HG03520 (cell line): ENCODE measurements at regions not wholly inside any gene's neighbourhood (a gene's known extent, or its start where the extent isn't known, plus 50 kb on each side); places are given as distances from the start of the nearest gene placed in this dataset.
A peak's percentile ranks its signal among the peaks of the same experiment; 100 is the strongest.

Experiments used
- ATAC-seq: cut with Tn5 transposase; IDR thresholded peaks from one replicate; pipeline ENCODE4 v1.9.1; 2021; ENCODE audit warnings: mild to moderate bottlenecking, moderate library complexity; ENCODE audit not compliant: unreplicated experiment

DNA sequence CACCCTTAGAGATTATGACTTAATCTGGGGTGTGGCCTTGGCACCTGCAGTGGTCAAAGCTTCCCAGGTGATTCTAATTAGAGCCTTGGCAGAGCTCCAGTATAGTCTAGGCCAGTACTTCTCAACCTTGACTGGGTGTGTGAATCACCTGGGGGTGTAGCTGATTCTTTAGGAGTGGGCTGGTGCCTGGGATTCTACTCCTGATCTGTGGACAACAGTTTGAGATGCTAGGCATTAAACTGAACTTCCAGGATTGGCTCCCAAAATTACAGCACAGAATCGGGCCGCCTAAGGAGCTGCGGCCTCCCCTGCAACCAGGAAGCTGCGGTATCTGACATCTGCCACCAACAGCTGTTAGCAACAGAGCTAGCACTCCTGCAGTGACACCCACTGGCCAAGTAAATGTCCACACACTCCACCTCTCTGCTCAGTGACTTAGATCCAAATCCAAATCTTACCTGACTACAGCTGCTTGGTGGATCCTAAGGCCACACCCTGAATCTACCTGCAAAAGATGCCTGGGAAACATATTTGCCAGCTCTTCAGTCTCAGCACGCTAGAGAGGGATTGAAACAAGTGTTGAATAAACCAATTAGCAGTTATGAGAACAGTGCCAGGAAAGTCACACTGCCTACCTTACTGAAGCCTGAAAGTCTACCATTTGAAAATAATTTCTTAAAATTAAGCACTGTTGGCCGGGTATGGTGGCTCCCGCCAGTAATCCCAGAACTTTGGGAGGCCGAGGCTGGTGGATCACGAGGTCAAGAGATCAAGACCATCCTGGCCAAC lies 126.7 kb downstream of the UNC5CL start:
- peak; percentile 75 for ATAC-seq

DNA sequence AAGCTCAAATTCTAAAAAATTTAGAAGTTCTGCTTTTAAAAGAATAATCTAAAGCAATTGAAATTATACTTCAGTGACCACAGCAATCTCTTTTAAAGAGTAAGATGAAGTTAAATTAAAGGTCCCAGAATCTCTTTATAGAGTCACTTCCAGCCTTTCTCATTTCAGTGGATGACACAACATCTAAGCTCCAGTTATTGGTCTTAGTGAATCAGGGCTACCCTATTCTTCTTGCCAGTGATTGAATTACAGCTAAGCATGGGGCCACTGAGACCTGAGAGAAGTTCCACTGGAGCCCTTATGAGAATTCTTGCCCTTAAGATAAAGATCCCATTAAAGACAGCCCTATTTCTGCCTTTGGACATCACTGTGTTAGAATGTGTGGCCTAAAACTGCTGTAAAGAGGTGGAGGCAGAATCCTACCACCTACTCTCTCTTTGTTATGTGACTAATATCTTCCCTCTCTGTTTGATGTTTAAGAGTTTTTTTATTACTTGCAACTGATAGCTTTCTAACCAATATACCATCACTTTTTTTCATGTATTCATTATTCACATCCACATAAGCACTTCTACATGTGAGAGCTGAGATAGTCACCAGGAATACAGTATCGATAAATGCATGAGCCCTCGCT lies 128.6 kb downstream of the UNC5CL start:
- no peak for ATAC-seq

DNA sequence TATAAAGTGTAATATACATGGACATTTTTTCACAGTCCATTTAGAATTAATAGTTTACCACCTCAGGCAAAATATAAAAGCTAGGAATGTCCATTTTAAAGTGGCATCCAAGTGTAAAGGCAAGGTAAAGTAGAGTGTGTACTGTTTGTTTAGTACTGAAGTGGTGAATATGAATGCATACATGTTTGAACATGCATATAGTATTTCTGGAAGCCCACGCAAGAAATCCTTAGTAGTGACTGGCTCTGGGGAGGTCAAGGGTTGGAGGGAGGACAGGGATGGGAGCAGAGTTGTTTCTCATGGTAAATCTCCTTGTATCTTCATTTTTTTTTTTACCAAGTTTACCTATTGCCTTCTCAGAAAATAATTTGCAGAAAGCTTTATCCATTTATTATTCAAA lies 129.2 kb downstream of the UNC5CL start:
- no peak for ATAC-seq

DNA sequence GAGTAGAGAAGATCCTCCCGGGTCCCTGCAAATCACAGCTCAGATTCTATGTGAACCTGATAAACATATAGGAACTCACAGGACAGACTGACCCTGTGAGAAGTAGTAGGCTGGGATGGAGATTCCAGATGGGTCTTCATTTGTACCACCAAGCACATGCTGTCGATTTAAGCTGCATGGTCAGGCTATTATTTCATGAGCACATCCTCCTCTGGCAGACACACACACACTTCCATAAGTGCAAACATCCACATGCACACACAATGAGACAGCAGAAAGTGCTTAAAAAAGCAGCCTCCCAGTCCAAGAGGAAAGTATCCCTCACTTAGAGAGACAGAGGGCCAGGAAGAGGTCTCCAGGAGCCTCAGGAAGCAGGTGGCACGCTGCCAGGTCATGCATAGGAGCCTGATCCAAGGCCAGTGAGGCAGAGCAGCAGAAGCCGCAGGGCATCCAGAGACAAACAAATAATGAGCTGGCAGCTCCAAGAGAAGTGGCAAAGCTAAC lies 131.8 kb downstream of the UNC5CL start:
- no peak for ATAC-seq

DNA sequence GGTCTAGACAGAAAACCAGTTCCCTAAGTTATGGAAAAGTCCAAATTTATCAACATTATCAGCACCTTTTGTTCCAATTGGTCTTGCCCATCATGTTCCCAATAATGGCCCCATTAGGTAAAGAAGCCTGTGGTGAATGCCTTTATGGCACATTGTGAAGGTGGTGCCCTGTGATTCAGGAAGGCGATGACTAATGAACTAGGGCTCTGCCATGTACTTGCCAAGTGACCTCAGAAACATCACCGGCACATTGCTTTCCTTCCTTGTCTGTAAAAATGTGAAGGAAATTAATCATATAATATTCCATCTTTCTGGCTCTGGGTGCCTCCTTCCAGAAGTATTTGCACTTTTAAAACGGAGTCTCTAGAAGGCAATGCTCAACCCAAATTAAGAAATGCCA lies 132.3 kb downstream of the UNC5CL start:
- ATAC-seq, result no peak

DNA sequence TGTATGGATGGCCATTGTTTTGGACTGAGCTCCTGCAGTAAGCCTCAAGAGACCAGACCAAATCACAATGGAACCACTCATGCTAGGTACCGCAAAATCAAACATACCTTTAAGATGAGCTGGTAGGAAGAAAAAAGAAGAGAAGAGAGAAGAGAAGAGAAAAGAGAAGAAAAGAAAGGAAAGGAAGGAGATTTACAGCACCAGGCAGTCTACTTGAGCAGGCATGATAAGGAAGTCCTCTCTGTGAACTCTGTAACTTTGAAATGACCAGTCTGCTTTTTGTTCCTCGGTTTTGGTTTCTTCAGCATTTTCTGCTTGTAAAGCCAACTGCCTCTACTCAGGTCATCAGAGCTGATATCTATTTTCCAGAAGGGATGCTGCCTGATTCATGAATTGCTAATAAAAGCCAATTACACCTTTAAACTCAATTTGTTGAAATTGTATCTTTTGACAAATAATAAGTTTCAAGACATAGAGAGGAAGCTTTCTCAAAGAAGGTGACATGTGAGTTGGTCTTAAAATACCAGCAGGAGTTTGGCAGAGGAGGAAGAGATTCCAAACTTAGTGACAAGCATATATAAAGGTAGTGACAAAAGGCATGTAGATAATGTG lies 134.3 kb downstream of the UNC5CL start:
- no peak for ATAC-seq

DNA sequence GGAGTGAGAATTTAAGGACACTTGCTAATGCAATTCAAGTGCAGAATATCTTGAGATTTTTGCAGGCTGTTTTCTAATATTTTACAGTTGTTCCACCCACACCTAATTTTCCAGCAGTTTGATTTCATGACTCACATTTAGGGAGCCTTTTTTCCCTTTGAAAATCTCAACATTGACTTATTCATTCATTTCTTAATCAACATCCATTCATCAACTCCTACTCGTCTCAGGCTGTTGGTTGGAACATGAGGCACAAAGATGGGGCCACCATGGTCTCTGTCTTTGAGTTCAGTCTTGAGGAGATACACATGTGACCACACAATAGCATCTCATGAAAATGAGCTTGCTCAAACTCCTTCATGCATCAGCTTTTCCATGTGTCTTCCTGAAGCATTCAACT lies 135.6 kb downstream of the UNC5CL start:
- no peak for ATAC-seq

DNA sequence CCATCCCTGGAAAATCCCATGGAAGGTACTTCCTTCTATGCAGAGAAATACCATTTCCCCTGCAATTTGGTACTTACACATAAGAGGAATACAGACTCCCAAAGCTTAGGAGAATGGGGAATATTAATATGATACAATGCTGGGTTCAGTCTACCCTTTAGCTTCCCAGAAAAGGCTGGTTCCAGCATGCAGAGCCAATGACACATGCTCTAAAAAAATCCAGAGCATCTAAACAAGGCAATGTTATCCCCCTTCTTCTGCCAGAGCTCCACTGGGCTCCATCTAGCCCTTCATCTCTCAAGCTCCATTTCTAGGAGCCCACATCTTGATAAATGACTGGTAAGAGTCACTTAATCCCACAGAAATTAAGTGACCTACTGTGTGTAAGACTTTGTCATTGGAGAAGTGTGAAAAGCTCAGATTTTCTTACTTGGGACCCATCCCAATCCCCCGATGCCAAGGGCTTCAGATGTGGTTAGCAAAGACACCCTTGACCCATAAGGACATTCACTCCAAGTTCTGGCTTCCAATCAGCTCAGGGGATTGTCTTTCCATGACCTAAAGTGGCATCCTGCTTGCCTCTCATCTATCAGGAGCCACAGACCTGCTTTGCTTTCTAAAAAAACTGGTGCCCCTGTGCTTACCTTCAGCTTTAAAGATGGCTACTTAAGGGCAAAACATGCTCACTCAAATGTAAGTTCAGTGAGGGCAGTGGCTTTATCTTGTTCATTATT lies 137.5 kb downstream of the UNC5CL start:
- no peak for ATAC-seq

DNA sequence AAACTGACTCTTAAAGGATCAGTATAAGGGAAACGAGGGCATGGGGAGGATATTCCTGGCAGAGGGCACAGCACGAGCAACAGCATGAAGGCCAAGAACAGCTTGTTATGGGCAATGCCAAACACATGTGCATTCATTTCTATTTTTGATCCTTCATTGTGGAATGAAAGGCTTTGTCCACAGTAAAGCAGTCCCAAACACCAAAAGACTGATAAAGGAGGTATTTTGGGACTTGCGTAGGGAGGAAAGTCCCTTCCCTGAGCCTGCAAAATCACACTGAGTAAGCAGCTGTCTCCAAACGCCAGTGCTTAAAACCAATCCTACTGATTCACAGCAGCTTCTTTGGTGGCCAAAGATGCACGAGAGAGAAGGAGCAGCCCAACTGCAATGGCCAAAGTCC lies 138.2 kb downstream of the UNC5CL start:
- ATAC-seq, result no peak

DNA sequence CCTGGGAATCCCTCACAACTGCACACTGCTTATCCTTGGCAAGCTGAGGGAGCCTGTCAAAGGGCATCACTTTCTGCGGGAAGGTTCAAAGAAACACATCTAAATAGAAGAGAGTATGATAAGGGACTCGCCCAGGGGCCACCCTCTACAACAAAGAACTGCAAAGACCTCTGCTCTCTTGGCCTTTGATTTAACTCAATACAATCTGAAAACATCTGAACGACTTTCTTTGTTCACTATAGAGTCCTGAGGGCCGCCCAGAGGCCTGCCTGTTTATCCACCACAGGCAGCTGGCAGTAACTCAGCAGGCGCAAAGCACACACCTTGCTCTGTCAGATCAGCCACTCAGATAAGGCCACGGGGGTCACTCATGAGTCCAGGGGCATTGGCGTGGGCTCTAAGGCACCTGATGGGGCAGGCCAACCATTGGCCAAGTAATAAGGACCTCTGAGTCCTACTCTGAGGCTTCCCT lies 139.3 kb downstream of the UNC5CL start:
- ATAC-seq, result no peak

DNA sequence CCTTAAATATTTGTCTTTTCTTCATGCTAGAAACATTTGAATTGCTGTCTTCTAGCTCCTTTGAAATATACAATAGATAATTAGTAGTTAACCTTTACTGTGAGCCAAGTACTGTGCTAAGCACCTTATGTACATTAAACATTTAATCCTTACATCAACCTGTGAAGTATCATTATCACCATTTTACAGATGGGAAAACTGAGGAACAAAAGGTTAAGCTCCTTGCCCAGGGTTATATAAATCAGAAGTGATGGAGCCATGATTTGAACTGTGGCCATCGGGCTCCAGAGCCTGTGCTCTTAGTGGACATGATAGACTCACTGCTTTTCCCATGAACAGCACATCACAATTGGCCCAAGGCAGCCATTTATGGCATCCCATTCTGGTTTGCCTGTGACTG lies 140.9 kb downstream of the UNC5CL start:
- no peak for ATAC-seq

DNA sequence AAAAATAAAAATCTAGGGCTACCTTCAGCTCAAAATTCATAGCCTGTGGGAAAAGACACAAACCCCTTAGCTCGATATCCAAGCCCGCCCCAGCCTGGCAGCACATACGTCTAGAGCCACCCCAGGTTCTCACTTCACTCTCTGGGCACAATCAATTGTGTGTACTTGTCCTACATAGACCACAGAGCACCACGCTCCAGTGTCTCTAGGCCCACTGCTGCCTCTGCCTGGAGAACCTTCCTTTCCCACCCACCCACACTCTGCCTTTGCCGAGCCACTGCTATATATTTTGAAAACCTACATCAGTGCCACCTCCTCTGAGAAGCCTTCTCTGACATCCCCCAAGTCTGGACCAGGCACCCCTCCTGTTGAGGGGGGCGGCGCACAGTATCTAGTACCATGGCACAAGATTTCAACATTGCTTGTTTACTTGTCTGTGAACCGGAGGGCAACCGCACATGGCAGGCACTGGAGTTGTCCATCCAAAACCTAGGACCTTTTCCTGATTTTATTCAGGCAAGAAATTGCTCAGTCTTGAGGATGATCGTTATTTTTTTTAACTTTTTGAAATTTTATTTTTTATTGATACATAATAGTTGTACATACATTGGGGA lies 141.5 kb downstream of the UNC5CL start:
- ATAC-seq, result no peak

DNA sequence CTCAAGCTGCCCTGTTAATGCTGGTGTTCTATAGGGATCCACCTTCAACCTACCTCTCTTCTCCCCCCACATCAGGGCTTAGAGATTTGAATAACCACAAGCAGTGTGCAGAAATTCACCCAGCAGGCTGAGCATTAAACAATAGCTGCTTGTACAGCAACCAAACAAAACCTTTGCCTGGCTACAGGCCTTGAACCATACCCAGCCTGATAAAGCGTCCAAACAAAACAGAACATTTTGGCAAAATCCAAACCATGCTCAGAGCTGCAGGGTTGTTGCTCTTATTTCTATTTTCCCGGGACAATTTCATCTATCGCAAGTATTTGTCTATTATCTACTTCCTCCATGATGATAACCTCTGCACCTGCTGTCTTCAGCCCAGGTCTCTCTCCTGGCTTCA lies 142.3 kb downstream of the UNC5CL start:
- no peak for ATAC-seq

DNA sequence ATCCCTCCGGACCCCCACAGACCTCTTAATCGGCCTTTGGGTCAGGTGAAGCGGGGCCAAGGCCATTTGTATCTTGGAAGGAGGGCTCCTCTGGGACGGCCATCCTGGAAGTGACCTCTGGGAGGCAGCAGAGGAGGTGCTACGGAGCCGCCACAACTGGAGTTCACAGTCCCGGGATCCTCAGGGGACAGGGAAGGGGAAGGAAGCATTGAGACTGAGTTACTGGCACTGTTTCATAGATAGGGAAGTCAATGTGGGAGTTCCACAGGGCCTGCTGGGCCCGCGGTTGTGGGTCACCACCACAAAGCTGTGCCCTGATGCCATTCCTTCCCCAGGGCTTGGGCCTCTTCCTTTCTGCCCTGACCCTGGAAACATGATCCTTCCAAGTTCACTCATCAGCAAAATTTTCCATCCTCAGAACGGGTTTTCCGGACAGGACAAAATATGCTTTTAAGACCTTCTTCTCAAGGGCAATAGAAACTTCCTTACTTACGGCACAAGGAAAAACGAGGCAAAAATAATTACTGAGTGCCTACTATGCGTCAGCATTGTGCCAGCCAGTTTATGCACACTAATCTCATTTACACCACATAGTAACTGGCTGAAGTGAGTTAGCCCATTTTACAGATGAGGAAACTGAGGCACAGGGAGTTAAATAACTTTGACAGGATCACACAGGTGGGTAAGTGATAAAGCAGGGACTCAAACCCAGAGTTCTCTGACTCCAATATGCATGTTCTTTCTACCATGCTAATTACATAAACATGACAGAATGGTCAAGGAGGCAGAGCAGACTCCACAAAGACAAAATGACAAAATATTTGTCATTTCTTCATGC lies 143.8 kb downstream of the UNC5CL start:
- no peak for ATAC-seq

DNA sequence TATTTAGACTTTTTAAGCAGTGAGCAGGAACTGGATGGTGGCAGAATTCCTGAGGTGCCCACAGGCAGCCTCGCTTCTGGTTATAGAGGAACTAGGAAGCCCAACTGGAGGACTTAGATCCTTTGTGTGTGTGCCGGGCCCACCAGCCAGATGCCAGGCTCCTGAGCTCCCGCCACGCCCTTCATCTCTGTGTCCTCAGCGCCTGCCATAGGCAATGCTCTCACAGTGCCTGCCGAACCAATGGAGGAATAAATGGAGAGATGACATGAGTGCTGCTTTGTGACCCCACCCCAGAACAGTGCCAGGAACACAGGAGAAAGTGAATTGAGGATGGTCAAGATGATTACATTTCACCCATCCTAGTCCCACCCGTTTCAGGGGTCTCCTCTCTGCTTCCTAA lies 146.0 kb downstream of the UNC5CL start:
- no peak for ATAC-seq

DNA sequence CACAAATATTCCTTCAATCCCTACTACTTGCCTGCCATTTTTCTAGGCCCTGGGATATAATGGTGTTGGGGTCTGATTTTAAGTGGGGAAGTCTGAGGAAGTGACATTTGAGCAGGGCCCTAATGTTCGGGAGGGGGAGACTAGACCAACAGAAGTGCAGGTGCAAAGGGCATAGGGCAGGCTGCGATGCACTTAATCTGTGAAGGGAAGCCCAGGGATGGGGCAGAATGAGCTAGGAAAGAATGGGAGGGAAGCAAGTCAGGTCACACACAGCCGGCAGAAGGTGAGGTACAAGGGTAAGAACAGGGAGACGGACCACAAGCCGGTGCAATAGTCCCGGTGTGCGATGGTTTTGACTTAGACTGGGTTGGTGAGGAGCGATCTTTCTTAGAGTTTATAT lies 146.8 kb downstream of the UNC5CL start:
- ATAC-seq, result no peak

DNA sequence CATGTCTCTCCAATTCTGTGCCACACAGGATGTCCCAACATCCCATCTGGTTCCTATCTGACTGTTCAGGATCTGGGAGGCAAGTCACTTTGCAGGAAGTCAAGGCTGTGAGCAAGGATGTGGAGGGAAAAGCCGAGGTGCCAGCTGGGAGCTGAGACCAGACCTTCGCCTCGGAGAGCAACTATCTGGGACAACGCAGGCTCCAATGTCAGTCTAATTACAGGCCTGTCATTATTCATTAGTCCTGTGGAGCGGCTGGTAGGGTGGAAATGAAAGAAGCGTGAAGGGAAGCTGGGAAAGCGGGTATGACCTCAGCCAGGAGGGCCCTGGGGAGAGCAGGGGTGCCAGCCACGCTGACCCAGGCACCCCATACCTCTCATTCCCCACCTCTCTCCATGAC lies 147.3 kb downstream of the UNC5CL start:
- no peak for ATAC-seq

DNA sequence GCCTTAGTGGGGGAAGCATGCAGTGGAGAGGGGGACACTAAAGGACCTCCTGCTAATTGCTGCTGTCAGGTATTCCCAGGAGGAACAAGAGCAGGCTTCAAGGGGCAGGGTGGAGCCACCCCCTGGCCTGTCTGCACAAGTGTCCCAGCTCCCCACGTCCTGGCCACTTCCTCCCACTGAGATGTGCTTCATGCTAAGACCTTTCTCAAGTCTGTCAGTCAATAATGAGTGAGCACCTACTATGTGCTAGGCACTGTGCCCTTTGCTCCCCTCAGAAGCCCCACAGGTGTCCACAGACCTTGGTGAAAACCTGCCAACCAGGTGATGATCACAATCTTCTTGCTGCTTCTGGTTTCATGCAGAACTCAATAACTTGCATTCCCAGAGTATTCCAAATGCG lies 147.9 kb downstream of the UNC5CL start:
- no peak for ATAC-seq

DNA sequence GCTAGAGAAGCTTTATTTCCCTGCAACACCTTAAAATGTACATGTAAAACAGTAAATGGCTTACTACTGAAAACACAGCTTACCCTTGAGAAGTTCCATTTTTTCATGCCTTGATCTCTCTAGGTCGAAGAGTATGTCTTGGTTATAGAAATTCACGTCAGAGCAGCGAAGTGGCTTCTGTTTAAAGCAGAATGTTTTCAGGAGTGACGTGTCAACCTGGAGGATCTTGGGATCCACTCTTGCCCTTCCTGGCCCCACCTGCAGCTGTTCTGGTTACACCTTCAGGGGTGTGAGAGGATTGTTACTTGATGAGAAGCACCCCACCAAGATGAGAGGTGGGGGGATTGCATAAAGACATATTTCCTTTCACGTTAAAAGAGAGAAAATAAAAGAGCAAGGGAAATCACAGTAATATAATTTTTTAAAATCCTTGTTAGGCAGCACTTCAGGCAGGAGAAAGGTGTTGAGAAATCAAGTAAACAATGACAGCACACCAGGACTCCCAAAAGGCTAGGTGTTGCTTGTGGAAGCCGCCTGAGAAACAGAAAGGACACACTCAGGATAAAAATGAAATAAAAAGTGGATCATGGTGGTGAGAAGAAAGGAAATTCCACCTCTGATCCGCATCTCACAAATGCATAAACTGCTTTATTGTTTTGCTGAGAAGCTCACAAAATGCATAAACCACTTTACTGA lies 149.7 kb downstream of the UNC5CL start:
- ATAC-seq, result no peak
